ENCODE measurements at regions not wholly inside any gene's neighbourhood (a gene's known extent, or its start where the extent isn't known, plus 50 kb on each side); places are given as distances from the start of the nearest gene placed in this dataset.

GRCh38 chr3:177565981-177566380 is 368.7 kb upstream of the TBL1XR1 start:
- TF ChIP-seq JUN (IDR thresholded peaks at IDR 0.05; ENCODE audit: borderline replicate concordance, insufficient read depth, insufficient read length, low read depth), result no peak
- no peak for TF ChIP-seq CTCF (IDR thresholded peaks at IDR 0.05; ENCODE audit: extremely low read depth in 1 of 2, insufficient read depth in 1 of 2, low read depth in 1 of 2, low read length in 2 of 2)
- TF ChIP-seq FOS (IDR thresholded peaks at IDR 0.05; ENCODE audit: borderline replicate concordance, insufficient read depth, low read length), result no peak
- no peak for TF ChIP-seq EZH2 (IDR thresholded peaks at IDR 0.05; ENCODE audit: borderline replicate concordance, low read depth, low read length, severe bottlenecking)
- no peak for TF ChIP-seq POLR2AphosphoS5 (IDR thresholded peaks at IDR 0.05; ENCODE audit: insufficient read depth, low read depth, low read length)
- TF ChIP-seq MAX (IDR thresholded peaks at IDR 0.05; ENCODE audit: insufficient read depth, insufficient read length), result no peak
- no peak for TF ChIP-seq MYC (IDR thresholded peaks at IDR 0.05; ENCODE audit: low read depth, low read length)
- no peak for TF ChIP-seq GATA2 (IDR thresholded peaks at IDR 0.05; ENCODE audit: insufficient read depth, insufficient read length, low read depth, low read length)
- no TSS peak for BruUV-seq (replicated peaks)
- no peak for FAIRE-seq
- Histone ChIP-seq H3K9me1 (replicated peaks; ENCODE audit: control insufficient read depth, extremely low read depth, insufficient read depth, low read length) (no peaks in the 10 kb centered on the region), H3K27me3 (ENCODE audit: control insufficient read depth in 2 of 2, insufficient read depth in 2 of 2, low read length in 2 of 2) (no peaks in the 10 kb centered on the region), H3K9me3 (replicated peaks; ENCODE audit: control insufficient read depth, insufficient read depth, low read length) (no peaks in the 10 kb centered on the region), H3K4me2 (ENCODE audit: insufficient read depth, low read length) (no peak overlapping the region), H3K79me2 (ENCODE audit: control insufficient read depth, insufficient read depth, low read length) (no peaks in the 10 kb centered on the region), H3K4me1 (ENCODE audit: control insufficient read depth, extremely low read depth, insufficient read depth, low read length) (no peaks in the 10 kb centered on the region), H3K27ac (ENCODE audit: insufficient read depth, low read depth, low read length) (no peak overlapping the region), H3K9ac (replicated peaks; ENCODE audit: extremely low read depth, insufficient read depth, low read length) (no peak overlapping the region), H3K4me3 (replicated peaks in 1 of 3; ENCODE audit: insufficient read depth in 1 of 3, low read depth in 1 of 3, low read length in 3 of 3) (no peak overlapping the region), H4K20me1 (replicated peaks; ENCODE audit: control insufficient read depth, extremely low read depth, insufficient read depth, low read length) (no peaks in the 10 kb centered on the region), H3K36me3 (ENCODE audit: control insufficient read depth in 2 of 2, extremely low read depth in 1 of 2, insufficient read depth in 2 of 2, low read length in 2 of 2) (no peaks in the 10 kb centered on the region), H2AFZ (ENCODE audit: low read depth, low read length) (no peak overlapping the region)
- CTCF ChIA-PET, result no interaction called here
- no peak for DNase-seq (ENCODE audit: low read depth, low spot score)
- dilution Hi-C loops (cut with MboI; ENCODE audit: extremely low pct_ligation_motif_present, low sequenced_read_pairs) (no loop called here), intact Hi-C loops (cut with micrococcal nuclease) (loop anchor here (1.0 kb wide), 1 partner anchor 22 kb away; no protein-coding TSS in a partner anchor)
- POLR2A ChIA-PET, result no interaction called here
